B cell (primary cell): ENCODE measurements at regions not wholly inside any gene's neighbourhood (a gene's known extent, or its start where the extent isn't known, plus 50 kb on each side); places are given as distances from the start of the nearest gene placed in this dataset.

ENCODE experiments used
- ATAC-seq: fragments of 200-7000 bp; cut with Tn5 transposase; one replicate; pipeline ENCODE4 v1.10.0; 2021; ENCODE audit warnings: low read depth, mild to moderate bottlenecking, moderate number of reproducible peaks, moderate library complexity
- CTCF ChIA-PET: fragments of 350-600 bp; sonication (Branson Sonifier 250); formaldehyde crosslinking; loops from one replicate; lab custom pipeline; 2021; ENCODE audit warnings: antibody characterized with exemption, inconsistent platforms; lab: Charles Lee
- POLR2A ChIA-PET: fragments of 350-600 bp; sonication (Branson Sonifier 250); formaldehyde crosslinking; loops from one replicate; lab custom pipeline; 2021; ENCODE audit warnings: antibody characterized with exemption; lab: Charles Lee
- DNase-seq: peaks from one replicate; pipeline ENCODE4 v3.0.0; 2013
- H2AFZ ChIP-seq: 2 replicates; pipeline ENCODE4 v1.6.1; 2012; ENCODE audit warnings: mild to moderate bottlenecking, low read depth, low read length; ENCODE audit not compliant: insufficient read depth, poor library complexity, severe bottlenecking
- H3K27ac ChIP-seq, 2 donors: 1 replicate in 1 of 2; 2 replicates in 1 of 2; pipeline ENCODE4 v1.5.1; 2012 to 2013; ENCODE audit warnings: low read length in 2 of 2, mild to moderate bottlenecking in 2 of 2, moderate library complexity in 1 of 2
- H3K27me3 ChIP-seq, 4 experiments: fragments of 200-600 bp in 1 of 4; sonication (generic) in 1 of 4; replicated peaks in 1 of 4; 1 replicate in 2 of 4; 2 replicates in 2 of 4; pipeline versions ENCODE4 v1.6.1 to v1.7.0; 2013 to 2016; ENCODE audit warnings: low read length in 3 of 4, mild to moderate bottlenecking in 2 of 4, mixed read lengths in 1 of 4, moderate library complexity in 1 of 4; ENCODE audit not compliant: insufficient read depth in 4 of 4, control insufficient read depth in 3 of 4; ENCODE audit errors: control extremely low read depth in 1 of 4
- H3K36me3 ChIP-seq, 2 experiments: replicated peaks in 1 of 2; 1 replicate in 1 of 2; 2 replicates in 1 of 2; pipeline versions ENCODE4 v1.6.1 to v1.7.1; 2013; ENCODE audit warnings: low read length in 1 of 2; ENCODE audit not compliant: insufficient read depth in 2 of 2, control insufficient read depth in 1 of 2; ENCODE audit errors: control extremely low read depth in 1 of 2, extremely low read depth in 1 of 2
- H3K4me1 ChIP-seq, 2 donors: fragments of 200-600 bp in 1 of 2; sonication (generic) in 1 of 2; 1 replicate in 1 of 2; 2 replicates in 1 of 2; pipeline versions ENCODE4 v1.5.1 to v1.6.1; 2013 to 2017; ENCODE audit warnings: low read length in 2 of 2; ENCODE audit not compliant: control insufficient read depth in 2 of 2, insufficient read depth in 2 of 2
- H3K4me2 ChIP-seq: replicated peaks from 2 replicates; pipeline ENCODE3; 2012; ENCODE audit warnings: mild to moderate bottlenecking, low read depth, low read length; ENCODE audit not compliant: poor library complexity, severe bottlenecking
- H3K4me3 ChIP-seq, 5 experiments: fragments of 200-600 bp in 1 of 5; sonication (generic) in 1 of 5; 1 replicate in 3 of 5; 2 replicates in 2 of 5; pipeline versions ENCODE4 v1.5.1 to v1.7.0; 2011 to 2016; ENCODE audit warnings: low read length in 4 of 5, mild to moderate bottlenecking in 4 of 5, low read depth in 2 of 5, control low read depth in 1 of 5, moderate library complexity in 1 of 5; ENCODE audit not compliant: insufficient read depth in 1 of 5; ENCODE audit errors: control extremely low read depth in 1 of 5, extremely low read depth in 1 of 5
- H3K79me2 ChIP-seq: fragments of 200-600 bp; sonication (generic); one replicate; pipeline ENCODE4 v1.6.0; 2016; ENCODE audit warnings: low read length; ENCODE audit not compliant: control insufficient read depth, insufficient read depth
- H3K9ac ChIP-seq: fragments of 200-600 bp; sonication (generic); 2 replicates; pipeline ENCODE4 v1.6.1; 2017; ENCODE audit warnings: mild to moderate bottlenecking, low read length, moderate library complexity
- H3K9me3 ChIP-seq, 3 donors: one replicate each; pipeline versions ENCODE4 v1.6.1 to v1.7.1; 2013; ENCODE audit warnings: low read length in 2 of 3; ENCODE audit not compliant: control insufficient read depth in 2 of 3, insufficient read depth in 1 of 3; ENCODE audit errors: control extremely low read depth in 1 of 3
- H4K20me1 ChIP-seq: 2 replicates; pipeline ENCODE4 v1.6.0; 2012; ENCODE audit warnings: mild to moderate bottlenecking, low read length; ENCODE audit not compliant: insufficient read depth, control insufficient read depth, poor library complexity, severe bottlenecking
- H3K27ac Mint-ChIP-seq: one replicate; pipeline ENCODE4 v1.8.0; 2021; ENCODE audit warnings: mixed read lengths
- H3K27me3 Mint-ChIP-seq: one replicate; pipeline ENCODE4 v1.8.0; 2021; ENCODE audit warnings: mixed read lengths
- H3K4me1 Mint-ChIP-seq: one replicate; pipeline ENCODE4 v1.8.0; 2021; ENCODE audit warnings: mixed read lengths
- H3K4me3 Mint-ChIP-seq: one replicate; pipeline ENCODE4 v1.8.0; 2021; ENCODE audit warnings: mixed read lengths
- H3K9me3 Mint-ChIP-seq: one replicate; pipeline ENCODE4 v1.8.0; 2022; ENCODE audit warnings: mixed read lengths; ENCODE audit not compliant: insufficient read depth
- EZH2 ChIP-seq: IDR thresholded peaks from 2 replicates; pipeline ENCODE4 v1.6.1; 2012; ENCODE audit warnings: borderline replicate concordance, low read depth, mild to moderate bottlenecking, moderate library complexity, low read length; ENCODE audit not compliant: insufficient read depth, poor library complexity, severe bottlenecking
- WGBS: methylation state at CpG from one replicate; pipeline ENCODE4 v1.1.5; 2013; ENCODE audit warnings: missing lambda C conversion rate; ENCODE audit not compliant: insufficient coverage; 5-methylcytosine and 5-hydroxymethylcytosine counted together
- intact Hi-C: fragments of 100-400 bp; cut with micrococcal nuclease; formaldehyde crosslinking; loops from one replicate; pipeline ENCODE4 v1.10.0; 2022
- TF ChIP-seq, protein P1 (sequence below): fragments of 200-600 bp; IDR thresholded peaks from one replicate; pipeline ENCODE4 v1.8.0; 2022; ENCODE audit warnings: antibody characterized with exemption, mild to moderate bottlenecking

DNA sequence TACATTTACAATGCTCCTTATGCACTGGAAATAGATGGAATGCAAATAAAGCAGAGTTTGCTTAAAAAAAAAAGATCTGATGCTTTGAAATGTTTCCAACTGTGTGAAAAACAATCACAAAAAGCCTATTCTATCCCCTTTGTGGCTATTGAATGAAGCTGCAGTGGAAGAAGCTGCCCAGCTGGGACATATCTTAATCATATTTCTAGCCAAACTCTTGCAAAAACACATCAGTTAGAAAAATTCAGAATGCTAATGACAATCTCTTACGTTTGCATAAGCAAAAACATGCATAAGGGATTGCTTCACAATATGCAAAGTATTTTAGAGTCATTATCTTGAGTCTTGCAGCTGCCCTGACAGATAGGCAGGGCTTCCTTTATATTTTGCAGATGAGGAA lies 526.4 kb upstream of the USP24 start:
- POLR2A ChIA-PET = no interaction called here
- Histone ChIP-seq H3K9ac (no peak overlapping the region), H3K4me1 (no peaks in the 10 kb centered on the region), H2AFZ (no peak overlapping the region), H3K36me3 (no peaks in the 10 kb centered on the region), H4K20me1 (no peaks in the 10 kb centered on the region), H3K27ac (no peak overlapping the region), H3K9me3 (peaks cover 0 to 5% (median 2%) of the 10 kb centered on the region in 3 donors), H3K4me3 (no peak overlapping the region), H3K79me2 (no peaks in the 10 kb centered on the region), H3K4me2 (no peak overlapping the region), H3K27me3 (no peaks in the 10 kb centered on the region)
- WGBS = no CpG with 5 or more reads among the region's 1 CpG
- CTCF ChIA-PET = interaction anchor here (1.3 kb wide), 1 partner anchor 13 kb away, joined by 3 read pairs; no protein-coding TSS in a partner anchor
- H3K4me3 Mint-ChIP-seq = no peak overlapping the region
- peaks cover 8% of the 10 kb centered on the region for H3K27me3 Mint-ChIP-seq
- no peak for ATAC-seq
- DNase-seq = no peak
- no peaks in the 10 kb centered on the region for H3K4me1 Mint-ChIP-seq
- intact Hi-C loops = no loop called here
- peaks cover 6% of the 10 kb centered on the region for H3K9me3 Mint-ChIP-seq
- H3K27ac Mint-ChIP-seq = no peak overlapping the region
- TF ChIP-seq, protein P1, sequence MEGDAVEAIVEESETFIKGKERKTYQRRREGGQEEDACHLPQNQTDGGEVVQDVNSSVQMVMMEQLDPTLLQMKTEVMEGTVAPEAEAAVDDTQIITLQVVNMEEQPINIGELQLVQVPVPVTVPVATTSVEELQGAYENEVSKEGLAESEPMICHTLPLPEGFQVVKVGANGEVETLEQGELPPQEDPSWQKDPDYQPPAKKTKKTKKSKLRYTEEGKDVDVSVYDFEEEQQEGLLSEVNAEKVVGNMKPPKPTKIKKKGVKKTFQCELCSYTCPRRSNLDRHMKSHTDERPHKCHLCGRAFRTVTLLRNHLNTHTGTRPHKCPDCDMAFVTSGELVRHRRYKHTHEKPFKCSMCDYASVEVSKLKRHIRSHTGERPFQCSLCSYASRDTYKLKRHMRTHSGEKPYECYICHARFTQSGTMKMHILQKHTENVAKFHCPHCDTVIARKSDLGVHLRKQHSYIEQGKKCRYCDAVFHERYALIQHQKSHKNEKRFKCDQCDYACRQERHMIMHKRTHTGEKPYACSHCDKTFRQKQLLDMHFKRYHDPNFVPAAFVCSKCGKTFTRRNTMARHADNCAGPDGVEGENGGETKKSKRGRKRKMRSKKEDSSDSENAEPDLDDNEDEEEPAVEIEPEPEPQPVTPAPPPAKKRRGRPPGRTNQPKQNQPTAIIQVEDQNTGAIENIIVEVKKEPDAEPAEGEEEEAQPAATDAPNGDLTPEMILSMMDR = no peak
- no peak for TF ChIP-seq EZH2

DNA sequence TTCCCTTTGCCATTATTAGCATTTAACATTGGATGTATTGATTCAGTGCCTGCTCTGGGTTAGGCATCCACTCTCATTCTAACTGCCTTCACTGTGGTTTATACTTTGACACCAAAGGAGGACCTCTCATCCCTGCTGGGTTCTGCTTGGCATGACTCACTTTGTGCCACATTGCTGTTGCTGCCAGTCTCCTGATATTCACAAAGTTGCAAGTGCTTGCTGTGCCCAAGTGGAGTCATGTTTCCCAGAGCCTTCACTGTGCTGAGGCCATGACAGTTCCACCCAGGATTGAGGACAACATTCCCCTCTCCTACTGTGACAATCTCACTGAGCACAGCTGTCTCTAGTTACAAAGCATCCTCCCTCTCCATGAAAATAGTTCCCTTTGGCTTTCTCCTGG lies 519.9 kb upstream of the USP24 start:
- intact Hi-C loops = no loop called here
- no peak for TF ChIP-seq EZH2
- TF ChIP-seq, protein P1 = no peak
- no peaks in the 10 kb centered on the region for H4K20me1 ChIP-seq
- H3K4me1 ChIP-seq = no peaks in the 10 kb centered on the region
- ATAC-seq (no peak), DNase-seq (no peak)
- no peak overlapping the region for H3K4me2 ChIP-seq
- H3K27ac Mint-ChIP-seq = no peak overlapping the region
- H3K27me3 Mint-ChIP-seq = no peaks in the 10 kb centered on the region
- no peaks in the 10 kb centered on the region for H3K79me2 ChIP-seq
- no peak overlapping the region for H3K4me3 ChIP-seq
- H3K4me3 Mint-ChIP-seq = no peak overlapping the region
- H3K9me3 Mint-ChIP-seq = peaks cover 6% of the 10 kb centered on the region
- no peaks in the 10 kb centered on the region for H3K9me3 ChIP-seq
- CTCF ChIA-PET = no interaction called here
- no peak overlapping the region for H3K27ac ChIP-seq
- no peaks in the 10 kb centered on the region for H3K4me1 Mint-ChIP-seq
- H3K9ac ChIP-seq = no peak overlapping the region
- H2AFZ ChIP-seq = no peak overlapping the region
- POLR2A ChIA-PET = no interaction called here
- no peaks in the 10 kb centered on the region for H3K27me3 ChIP-seq
- no peaks in the 10 kb centered on the region for H3K36me3 ChIP-seq
